ENCODE measurements at regions not wholly inside any gene's neighbourhood (a gene's known extent, or its start where the extent isn't known, plus 50 kb on each side); places are given as distances from the start of the nearest gene placed in this dataset.

- DNase-seq (ENCODE audit: low read depth) = no peak
Measured at GRCh38 chr7:35386816-35387706, 133.2 kb upstream of the TBX20 start.

GRCh38 chr7:35386082-35386815 is 132.3 kb upstream of the TBX20 start:
- DNase-seq (ENCODE audit: low read depth) = no peak

GRCh38 chr7:35384761-35385700 is 131.1 kb upstream of the TBX20 start:
- no peak for DNase-seq (ENCODE audit: low read depth)

- DNase-seq (ENCODE audit: low read depth) = no peak
Measured at GRCh38 chr7:35380739-35381224, 126.9 kb upstream of the TBX20 start.

- no peak for DNase-seq (ENCODE audit: low read depth)
Measured at GRCh38 chr7:35379481-35379880, 125.6 kb upstream of the TBX20 start.

GRCh38 chr7:35375516-35375915 is 121.6 kb upstream of the TBX20 start:
- DNase-seq (ENCODE audit: low read depth) = no peak

GRCh38 chr7:35374858-35375257 is 121.0 kb upstream of the TBX20 start:
- DNase-seq (ENCODE audit: low read depth) = no peak

DNA sequence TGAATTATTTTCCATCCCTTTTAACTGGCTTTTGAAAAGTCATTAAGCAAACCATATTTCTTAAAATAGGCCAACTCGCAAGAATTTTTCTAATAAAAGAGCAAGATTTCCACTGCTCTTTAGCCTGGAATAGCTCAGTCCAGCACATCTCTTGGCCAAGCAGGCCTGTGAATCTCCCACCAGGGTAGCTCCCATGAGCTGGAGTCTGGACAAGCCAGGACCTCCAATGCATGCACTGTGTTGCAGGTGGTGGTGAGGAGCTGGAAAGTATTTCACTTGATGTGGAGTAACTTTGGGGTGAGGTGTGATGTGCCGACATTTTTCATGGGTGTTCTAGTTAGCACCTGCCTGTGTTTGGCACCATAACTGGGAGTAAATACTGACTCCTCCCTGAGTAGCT is 117.3 kb upstream of the TBX20 start:
- no peak for DNase-seq (ENCODE audit: low read depth)

DNA sequence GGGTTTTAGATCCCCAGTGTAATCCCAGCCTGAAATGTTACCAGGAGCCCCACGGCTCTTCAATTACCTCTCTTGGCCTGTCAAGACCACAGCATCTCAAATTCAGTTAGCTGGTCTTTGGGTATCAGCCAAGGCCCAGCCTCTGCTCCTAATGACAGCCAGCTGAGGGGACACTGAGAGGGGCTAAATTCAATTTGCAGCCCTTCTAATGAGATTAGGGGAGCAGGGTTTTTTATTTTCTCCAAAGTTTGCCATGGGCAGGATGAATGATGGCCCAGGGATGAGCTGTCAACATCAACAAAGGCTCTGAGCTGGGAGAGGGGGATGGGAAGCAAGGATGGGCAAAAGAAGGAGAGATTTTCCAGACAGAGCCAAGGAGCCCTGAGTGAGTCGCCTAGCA is 116.8 kb upstream of the TBX20 start:
- no peak for DNase-seq (ENCODE audit: low read depth)

DNA sequence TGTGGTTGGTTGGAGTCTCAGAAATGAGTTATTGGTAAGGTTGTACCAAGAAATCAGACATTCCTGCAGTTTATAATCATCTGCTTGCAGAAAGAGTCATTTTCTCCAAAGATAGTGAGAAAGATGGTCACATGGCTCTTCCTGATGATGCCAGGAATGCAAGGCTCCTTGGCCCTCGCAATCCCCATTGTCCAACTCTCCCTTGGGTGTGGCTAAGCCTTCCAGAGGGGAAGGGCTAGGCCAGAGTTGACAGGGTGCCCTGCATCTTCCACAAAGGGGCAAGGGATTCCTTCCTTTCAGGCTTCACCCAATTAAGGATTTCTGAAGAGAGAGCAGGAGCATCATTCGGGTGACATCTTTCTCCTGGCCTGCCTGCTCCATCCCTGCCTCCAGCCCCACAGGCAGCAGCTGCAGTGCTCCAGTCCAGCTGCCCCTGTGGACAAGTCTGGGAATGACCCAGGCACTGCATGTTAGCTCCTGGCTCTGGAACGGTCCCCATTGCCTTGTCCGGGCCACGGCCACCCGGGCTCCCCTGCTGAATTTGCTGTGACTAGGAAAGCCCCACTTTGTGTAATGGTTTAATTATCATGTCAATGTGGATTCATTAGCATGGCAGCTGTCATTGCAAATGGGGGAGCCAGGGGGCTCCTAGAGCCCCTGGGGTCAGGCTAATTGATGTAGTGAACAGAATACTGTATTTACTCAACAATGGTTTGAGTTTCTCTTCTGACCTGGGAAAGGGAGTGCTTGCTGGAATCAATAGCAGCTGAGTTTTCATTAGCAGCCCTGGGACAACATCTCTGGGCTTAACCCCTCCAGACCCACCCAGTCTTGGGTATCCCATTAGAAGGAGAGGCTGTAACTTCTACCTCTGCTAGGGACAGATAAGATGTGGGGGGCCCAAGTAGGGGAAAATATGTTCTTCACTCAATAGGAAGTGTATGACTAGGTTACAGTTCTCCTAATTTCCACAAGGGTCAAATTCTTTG is 112.6 kb upstream of the TBX20 start:
- no peak for DNase-seq (ENCODE audit: low read depth)

DNA sequence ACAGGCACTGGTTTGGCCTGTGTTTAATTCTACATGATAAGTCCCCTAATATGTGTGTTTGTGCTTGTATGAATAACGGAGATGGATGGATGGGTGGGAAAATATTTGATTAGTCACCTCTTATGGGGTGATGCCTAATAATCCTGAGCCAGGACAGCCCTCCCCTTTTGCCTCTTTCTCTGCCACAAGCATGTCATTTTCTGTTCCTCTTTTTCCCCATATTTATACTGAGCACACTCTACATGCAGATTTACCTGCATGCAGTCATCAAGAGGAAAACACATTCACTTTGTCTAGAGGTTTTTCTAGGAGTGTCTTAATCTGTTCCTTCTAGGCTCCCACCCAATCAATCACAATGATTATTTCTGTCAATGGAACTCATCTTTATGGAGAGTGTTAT is 111.6 kb upstream of the TBX20 start:
- no peak for DNase-seq (ENCODE audit: low read depth)

DNA sequence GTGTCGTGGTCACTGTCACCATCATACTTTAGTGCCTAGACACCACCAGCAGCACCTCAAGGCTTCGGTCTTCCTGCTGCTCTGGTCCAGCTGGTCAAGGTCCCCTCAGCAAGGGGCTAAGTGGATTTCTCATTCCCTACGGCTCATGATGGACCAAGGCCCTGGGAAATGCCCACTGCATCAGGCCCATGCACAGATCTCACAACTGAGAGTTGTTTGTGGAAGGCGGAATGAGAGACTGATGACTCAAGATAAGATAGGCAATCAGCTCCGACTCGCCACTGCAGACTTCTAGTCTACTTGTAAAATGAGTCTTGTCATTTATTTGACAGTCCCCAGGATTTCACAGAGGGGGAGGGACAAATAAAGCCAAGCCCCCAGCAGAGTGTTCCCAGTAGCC is 108.4 kb upstream of the TBX20 start:
- DNase-seq (ENCODE audit: low read depth) = no peak

DNA sequence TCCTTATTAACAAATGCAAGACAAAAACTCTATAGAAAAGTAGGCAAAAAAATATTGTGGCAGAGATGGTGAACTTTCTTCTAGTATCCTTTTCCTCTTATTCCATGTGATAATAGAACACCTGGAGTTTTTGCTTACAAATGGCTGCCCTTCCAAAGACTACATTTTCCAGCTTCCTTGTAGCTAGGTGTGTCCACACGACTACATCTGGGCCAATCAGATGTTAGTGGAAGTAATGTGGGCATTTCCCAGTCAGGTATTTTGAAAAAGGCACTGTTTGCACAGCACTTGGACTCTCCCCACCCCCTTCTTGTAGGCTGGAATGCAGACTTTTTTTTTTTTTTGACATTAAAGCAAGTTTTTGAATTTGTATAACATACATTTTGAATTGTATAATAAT is 105.5 kb upstream of the TBX20 start:
- DNase-seq (ENCODE audit: low read depth) = no peak

DNA sequence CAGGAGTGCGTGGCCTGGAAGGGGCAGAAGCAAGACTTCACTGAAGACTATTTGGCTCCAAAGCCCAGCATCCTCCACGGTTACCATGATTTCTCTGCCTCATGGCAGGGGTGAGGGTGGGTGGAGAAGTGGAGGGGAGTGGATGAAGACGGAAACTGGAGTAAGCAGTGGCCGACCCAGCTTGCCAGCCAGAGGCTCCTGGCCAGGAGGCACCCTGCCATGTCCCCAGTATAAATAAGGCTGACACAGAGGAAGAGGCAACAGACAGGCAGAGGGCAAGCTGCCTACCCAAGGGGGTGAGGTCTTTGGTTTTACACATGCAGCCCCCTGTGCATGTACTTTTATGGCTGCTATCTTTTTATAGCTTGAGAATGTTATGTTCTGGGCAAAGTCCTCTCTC is 102.6 kb upstream of the TBX20 start:
- DNase-seq (ENCODE audit: low read depth) = no peak

GRCh38 chr7:35355911-35356310 is 102.0 kb upstream of the TBX20 start:
- no peak for DNase-seq (ENCODE audit: low read depth)

GRCh38 chr7:35355199-35355598 is 101.3 kb upstream of the TBX20 start:
- no peak for DNase-seq (ENCODE audit: low read depth)

GRCh38 chr7:35353481-35353880 is 99.6 kb upstream of the TBX20 start:
- DNase-seq (ENCODE audit: low read depth) = no peak

GRCh38 chr7:35351466-35351865 is 97.6 kb upstream of the TBX20 start:
- DNase-seq (ENCODE audit: low read depth) = no peak

DNA sequence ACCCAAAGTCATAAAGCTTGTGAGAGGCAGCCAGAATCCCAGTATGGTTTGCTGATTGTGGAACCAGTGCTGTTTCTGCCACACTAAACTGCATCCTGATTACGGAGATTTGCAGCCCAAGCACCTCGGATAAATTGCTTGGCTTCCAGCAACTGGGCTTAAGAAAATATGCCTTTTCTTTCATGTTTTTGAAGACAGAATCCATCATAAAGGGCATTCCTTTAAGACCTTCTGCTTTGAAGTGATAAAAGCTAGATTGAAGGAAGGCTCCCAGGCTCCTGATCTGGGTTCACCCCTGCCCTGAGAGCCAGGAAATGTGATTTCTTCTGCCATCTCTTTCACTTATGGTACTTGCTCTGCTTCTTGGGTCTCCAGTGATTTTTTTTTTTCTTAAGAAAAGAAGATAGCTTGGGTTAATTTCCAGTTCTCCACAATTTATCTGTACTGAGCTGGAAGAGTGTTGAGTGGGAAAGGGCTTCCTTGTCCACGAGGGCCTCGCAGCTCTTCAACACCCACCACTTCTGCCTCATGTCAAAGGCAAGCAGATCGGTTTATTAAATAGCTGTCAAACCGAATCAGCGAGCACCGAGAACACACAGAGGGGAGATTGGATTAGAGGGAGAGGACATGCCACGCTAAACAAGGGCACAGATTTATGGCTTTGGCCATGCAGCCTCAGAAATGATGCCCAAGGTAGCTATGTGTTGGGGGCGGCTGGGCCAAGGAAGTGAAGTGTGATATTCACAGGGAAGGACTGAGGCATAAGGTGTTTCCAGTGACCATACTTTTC is 94.9 kb upstream of the TBX20 start:
- DNase-seq (ENCODE audit: low read depth) = no peak

DNA sequence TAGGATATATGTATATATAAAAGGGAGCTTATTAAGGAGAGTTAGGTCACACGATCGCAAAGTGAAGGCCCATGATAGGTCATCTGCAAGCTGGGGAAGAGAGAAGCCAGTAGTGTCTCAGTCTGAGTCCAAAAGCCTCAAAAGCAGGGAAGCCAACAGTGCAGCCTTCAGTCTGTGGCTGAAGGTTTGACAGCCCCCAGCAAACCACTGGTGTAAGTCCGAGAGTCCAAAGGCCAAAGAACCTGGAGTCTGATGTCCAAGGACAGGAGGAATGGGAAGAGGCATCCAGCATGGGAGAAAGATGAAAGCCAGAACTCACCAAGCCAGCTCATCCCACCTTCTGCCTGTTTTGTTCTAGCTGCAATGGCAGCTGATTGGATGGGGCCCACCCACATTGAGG is 88.9 kb upstream of the TBX20 start:
- no peak for DNase-seq (ENCODE audit: low read depth)

Data from Daoy (cell line).